ENCODE measurements at regions not wholly inside any gene's neighbourhood (a gene's known extent, or its start where the extent isn't known, plus 50 kb on each side); places are given as distances from the start of the nearest gene placed in this dataset.

DNA sequence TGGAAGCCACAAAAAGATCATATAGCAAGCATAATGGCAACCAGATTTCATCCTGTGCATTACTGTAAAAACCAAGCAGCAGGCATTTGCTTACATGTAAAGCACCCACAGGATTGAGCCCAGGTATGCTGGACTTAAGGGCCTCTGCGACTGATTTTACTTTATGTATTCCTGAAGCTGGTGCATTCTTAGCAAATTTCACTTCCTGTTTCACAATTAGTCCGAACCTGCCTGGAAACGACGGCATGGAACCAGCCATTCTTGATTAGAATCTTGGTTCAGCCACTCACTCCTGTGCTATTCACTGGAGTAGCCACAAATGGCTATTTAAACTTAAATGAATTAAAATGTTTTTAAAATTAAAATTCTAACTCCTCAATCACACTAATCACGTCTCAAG lies 239.2 kb downstream of the NUAK1 start:
- TF ChIP-seq CTCF (IDR thresholded peaks at IDR 0.05), result no peak
- TF ChIP-seq EP300 (IDR thresholded peaks at IDR 0.05), result no peak
- TF ChIP-seq POLR2AphosphoS5 (IDR thresholded peaks at IDR 0.05), result no peak

Measured in esophagus muscularis mucosa (tissue), 4 donors.